ENCODE measurements at regions not wholly inside any gene's neighbourhood (a gene's known extent, or its start where the extent isn't known, plus 50 kb on each side); places are given as distances from the start of the nearest gene placed in this dataset.

GRCh38 chr5:44659334-44659733, 149.4 kb upstream of the MRPS30 start:
- DNase-seq (ENCODE audit: low spot score) (no peak), ATAC-seq (no peak)
- peaks cover 55% of the 10 kb centered on the region for H3K9me3 Mint-ChIP-seq
- no peak overlapping the region for H3K4me3 Mint-ChIP-seq
- peaks cover 6% of the 10 kb centered on the region for H3K27me3 Mint-ChIP-seq (ENCODE audit: low read depth)
- H3K36me3 Mint-ChIP-seq: peaks cover 30% of the 10 kb centered on the region
- no peak overlapping the region for H3K27ac Mint-ChIP-seq
- ChIA-PET POLR2A (no interaction called here), CTCF (no interaction called here)
- TF ChIP-seq ZNF317 (CRISPR knock-in tag; IDR thresholded peaks at IDR 0.05; ENCODE audit: borderline replicate concordance, low read depth): no peak
- TF ChIP-seq, protein P1, sequence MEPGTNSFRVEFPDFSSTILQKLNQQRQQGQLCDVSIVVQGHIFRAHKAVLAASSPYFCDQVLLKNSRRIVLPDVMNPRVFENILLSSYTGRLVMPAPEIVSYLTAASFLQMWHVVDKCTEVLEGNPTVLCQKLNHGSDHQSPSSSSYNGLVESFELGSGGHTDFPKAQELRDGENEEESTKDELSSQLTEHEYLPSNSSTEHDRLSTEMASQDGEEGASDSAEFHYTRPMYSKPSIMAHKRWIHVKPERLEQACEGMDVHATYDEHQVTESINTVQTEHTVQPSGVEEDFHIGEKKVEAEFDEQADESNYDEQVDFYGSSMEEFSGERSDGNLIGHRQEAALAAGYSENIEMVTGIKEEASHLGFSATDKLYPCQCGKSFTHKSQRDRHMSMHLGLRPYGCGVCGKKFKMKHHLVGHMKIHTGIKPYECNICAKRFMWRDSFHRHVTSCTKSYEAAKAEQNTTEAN (CRISPR knock-in tag; IDR thresholded peaks at IDR 0.05): no peak
- TF ChIP-seq STAT6 (CRISPR knock-in tag; conservative IDR thresholded peaks at IDR 0.05; ENCODE audit: low read depth): no peak
- TF ChIP-seq E2F4 (CRISPR knock-in tag; IDR thresholded peaks at IDR 0.05; ENCODE audit: borderline replicate concordance, low read depth): no peak
- TF ChIP-seq NR3C1 (CRISPR knock-in tag; conservative IDR thresholded peaks at IDR 0.05; ENCODE audit: low read depth): no peak
- H3K4me1 Mint-ChIP-seq: 0 out of 2 replicates have a peak, but pooled peaks cover 3% of the 10 kb centered on the region

GRCh38 chr5:44652674-44653073, 156.1 kb upstream of the MRPS30 start:
- Mint-ChIP-seq H3K27ac (no peak overlapping the region), H3K4me1 (0 out of 2 replicates have a peak, but pooled peaks cover 2% of the 10 kb centered on the region), H3K4me3 (no peak overlapping the region), H3K9me3 (peaks cover 36% of the 10 kb centered on the region), H3K36me3 (peaks cover 31% of the 10 kb centered on the region), H3K27me3 (ENCODE audit: low read depth) (peaks cover 3% of the 10 kb centered on the region)
- CTCF ChIA-PET: no interaction called here
- POLR2A ChIA-PET: no interaction called here
- ATAC-seq: no peak
- DNase-seq (ENCODE audit: low spot score): no peak
- TF ChIP-seq ZNF671 (CRISPR knock-in tag; IDR thresholded peaks at IDR 0.05) (no peak), ZNF263 (CRISPR knock-in tag; IDR thresholded peaks at IDR 0.05; ENCODE audit: low read depth) (no peak), RORB (CRISPR knock-in tag; IDR thresholded peaks at IDR 0.05) (no peak), ATF2 (CRISPR knock-in tag; IDR thresholded peaks at IDR 0.05; ENCODE audit: borderline replicate concordance, low read depth) (no peak), TEAD4 (CRISPR knock-in tag; IDR thresholded peaks at IDR 0.05) (no peak), SMAD4 (CRISPR knock-in tag; IDR thresholded peaks at IDR 0.05) (no peak), ATF1 (CRISPR knock-in tag; IDR thresholded peaks at IDR 0.05) (no peak), ZNF532 (CRISPR knock-in tag; IDR thresholded peaks at IDR 0.05; ENCODE audit: borderline replicate concordance) (no peak), TP53 (CRISPR knock-in tag; IDR thresholded peaks at IDR 0.05) (no peak), ATF3 (CRISPR knock-in tag; conservative IDR thresholded peaks at IDR 0.05) (no peak)
- TF ChIP-seq, protein P2, sequence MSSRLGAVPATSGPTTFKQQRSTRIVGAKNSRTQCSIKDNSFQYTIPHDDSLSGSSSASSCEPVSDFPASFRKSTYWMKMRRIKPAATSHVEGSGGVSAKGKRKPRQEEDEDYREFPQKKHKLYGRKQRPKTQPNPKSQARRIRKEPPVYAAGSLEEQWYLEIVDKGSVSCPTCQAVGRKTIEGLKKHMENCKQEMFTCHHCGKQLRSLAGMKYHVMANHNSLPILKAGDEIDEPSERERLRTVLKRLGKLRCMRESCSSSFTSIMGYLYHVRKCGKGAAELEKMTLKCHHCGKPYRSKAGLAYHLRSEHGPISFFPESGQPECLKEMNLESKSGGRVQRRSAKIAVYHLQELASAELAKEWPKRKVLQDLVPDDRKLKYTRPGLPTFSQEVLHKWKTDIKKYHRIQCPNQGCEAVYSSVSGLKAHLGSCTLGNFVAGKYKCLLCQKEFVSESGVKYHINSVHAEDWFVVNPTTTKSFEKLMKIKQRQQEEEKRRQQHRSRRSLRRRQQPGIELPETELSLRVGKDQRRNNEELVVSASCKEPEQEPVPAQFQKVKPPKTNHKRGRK (CRISPR knock-in tag; IDR thresholded peaks at IDR 0.05; ENCODE audit: borderline replicate concordance): no peak
- TF ChIP-seq, protein P3, sequence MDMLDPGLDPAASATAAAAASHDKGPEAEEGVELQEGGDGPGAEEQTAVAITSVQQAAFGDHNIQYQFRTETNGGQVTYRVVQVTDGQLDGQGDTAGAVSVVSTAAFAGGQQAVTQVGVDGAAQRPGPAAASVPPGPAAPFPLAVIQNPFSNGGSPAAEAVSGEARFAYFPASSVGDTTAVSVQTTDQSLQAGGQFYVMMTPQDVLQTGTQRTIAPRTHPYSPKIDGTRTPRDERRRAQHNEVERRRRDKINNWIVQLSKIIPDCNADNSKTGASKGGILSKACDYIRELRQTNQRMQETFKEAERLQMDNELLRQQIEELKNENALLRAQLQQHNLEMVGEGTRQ (CRISPR knock-in tag; IDR thresholded peaks at IDR 0.05): no peak
